HepG2 (cell line): ENCODE measurements at regions not wholly inside any gene's neighbourhood (a gene's known extent, or its start where the extent isn't known, plus 50 kb on each side); places are given as distances from the start of the nearest gene placed in this dataset.

Experiments used
- ATAC-seq: fragments of 200-7000 bp; cut with Tn5 transposase; 3 replicates; pipeline ENCODE4 v1.9.1; 2020; ENCODE audit warnings: mild to moderate bottlenecking, moderate library complexity
- BruUV-seq: library from RNA; stranded (reverse); fragments of 400-500 nt; replicated peaks from 2 replicates; lab custom pipeline; 2021; lab: Mats Ljungman, UMichigan
- CTCF ChIA-PET: fragments of 300-600 bp; formaldehyde crosslinking; extraction: SDS; loops from one replicate; lab custom pipeline; 2021; ENCODE audit warnings: low total read pairs, inconsistent platforms, low intra/inter-chr PET ratio; lab: Yijun Ruan, JAX
- POLR2A ChIA-PET: fragments of 350-600 bp; sonication (Branson Sonifier 250); formaldehyde crosslinking; loops from one replicate; lab custom pipeline; 2020; ENCODE audit warnings: antibody characterized with exemption, inconsistent platforms; lab: Yijun Ruan, JAX
- DNase-seq: peaks from one replicate; pipeline ENCODE4 v3.0.0-alpha.2; 2015; ENCODE audit warnings: low spot score
- FAIRE-seq: peaks from 3 replicates; lab custom pipeline; 2011; peaks lifted over from hg19 to GRCh38; lab: Jason Lieb, UNC
- H2AFZ ChIP-seq: one replicate; pipeline ENCODE4 v1.6.1; 2011; ENCODE audit warnings: low read length, inconsistent platforms
- H3K27ac ChIP-seq: fragments of 300-600 bp; 3 replicates; pipeline ENCODE4 v1.8.0; 2011; ENCODE audit warnings: mixed run types, mild to moderate bottlenecking, mixed read lengths, low read length, inconsistent platforms; ENCODE audit not compliant: insufficient read depth; ENCODE audit errors: extremely low read length
- H3K27me3 ChIP-seq, 2 experiments: fragments of 200-600 bp in 1 of 2; 2 replicates in 1 of 2; 3 replicates in 1 of 2; pipeline versions ENCODE4 v1.6.0 to v1.8.0; 2011; ENCODE audit warnings: low read length in 2 of 2, mild to moderate bottlenecking in 2 of 2, moderate library complexity in 2 of 2, inconsistent platforms in 1 of 2; ENCODE audit not compliant: insufficient read depth in 2 of 2, control insufficient read depth in 1 of 2
- H3K36me3 ChIP-seq, 2 experiments: fragments of 200-600 bp in 1 of 2; replicated peaks in 1 of 2; 2 replicates in 1 of 2; 3 replicates in 1 of 2; pipeline versions ENCODE4 v1.5.1 to v1.8.0; 2011; ENCODE audit warnings: low read length in 2 of 2, inconsistent platforms in 1 of 2; ENCODE audit not compliant: insufficient read depth in 2 of 2, control insufficient read depth in 1 of 2
- H3K4me1 ChIP-seq: 2 replicates; pipeline ENCODE4 v1.5.1; 2012; ENCODE audit warnings: low read length, inconsistent platforms; ENCODE audit not compliant: insufficient read depth
- H3K4me2 ChIP-seq: 2 replicates; pipeline ENCODE4 v1.6.0; 2011; ENCODE audit warnings: low read depth, low read length, inconsistent platforms
- H3K4me3 ChIP-seq, 3 experiments: fragments of 200-600 bp in 1 of 3; sonication (generic), shearing (Covaris generic) in 1 of 3; replicated peaks in 1 of 3; 2 replicates each; pipeline ENCODE4 v1.5.1; 2011 to 2016; ENCODE audit warnings: low read length in 3 of 3, inconsistent platforms in 2 of 3, low read depth in 2 of 3, mild to moderate bottlenecking in 2 of 3, control low read depth in 1 of 3, mixed read lengths in 1 of 3; ENCODE audit not compliant: insufficient read depth in 1 of 3
- H3K79me2 ChIP-seq: one replicate; pipeline ENCODE4 v1.6.1; 2011; ENCODE audit warnings: low read length, inconsistent platforms; ENCODE audit not compliant: insufficient read depth
- H3K9ac ChIP-seq: 2 replicates; pipeline ENCODE4 v1.6.0; 2011; ENCODE audit warnings: mild to moderate bottlenecking, low read depth, low read length, inconsistent platforms; ENCODE audit not compliant: insufficient read depth
- H3K9me3 ChIP-seq: 2 replicates; pipeline ENCODE4 v1.5.1; 2012; ENCODE audit warnings: mild to moderate bottlenecking, low read length
- H4K20me1 ChIP-seq: 2 replicates; pipeline ENCODE4 v1.6.0; 2011; ENCODE audit warnings: inconsistent platforms, mild to moderate bottlenecking, low read length, moderate library complexity; ENCODE audit not compliant: insufficient read depth
- ARNT ChIP-seq: fragments of 450-650 bp; IDR thresholded peaks from 2 replicates; pipeline ENCODE4 v1.6.1; 2017
- ATM ChIP-seq: fragments of 450-650 bp; IDR thresholded peaks from 2 replicates; pipeline ENCODE4 v1.7.1; 2017; ENCODE audit warnings: mild to moderate bottlenecking, borderline replicate concordance
- FOXP1 ChIP-seq, 2 experiments: fragments of 450-650 bp in 1 of 2; IDR thresholded peaks; 2 replicates each; pipeline ENCODE4 v1.6.1; 2017 to 2018; ENCODE audit warnings: antibody characterized with exemption in 1 of 2
- MTERF4 ChIP-seq: sonication (generic); formaldehyde crosslinking; IDR thresholded peaks from 2 replicates; pipeline ENCODE4 v1.8.0; 2023; ENCODE audit warnings: mild to moderate bottlenecking, missing genetic modification reagents
- NONO ChIP-seq, 2 experiments: fragments of 450-650 bp in 1 of 2; sonication (generic) in 1 of 2; formaldehyde crosslinking in 1 of 2; IDR thresholded peaks in 1 of 2; conservative IDR thresholded peaks in 1 of 2; 2 replicates each; pipeline versions ENCODE4 v1.6.1 to v1.8.0; 2017 to 2022; ENCODE audit warnings: mild to moderate bottlenecking in 1 of 2, missing genetic modification reagents in 1 of 2, moderate library complexity in 1 of 2
- PLRG1 ChIP-seq: fragments of 450-650 bp; conservative IDR thresholded peaks from 2 replicates; pipeline ENCODE4 v1.6.1; 2016
- PRDM15 ChIP-seq: sonication (generic); formaldehyde crosslinking; IDR thresholded peaks from 2 replicates; pipeline ENCODE4 v1.4.0; 2020; ENCODE audit warnings: missing genetic modification reagents
- RAD51 ChIP-seq: fragments of 450-650 bp; IDR thresholded peaks from 2 replicates; pipeline ENCODE4 v1.6.1; 2016; ENCODE audit warnings: borderline replicate concordance
- SALL2 ChIP-seq: sonication (generic); formaldehyde crosslinking; IDR thresholded peaks from 2 replicates; pipeline ENCODE4 v1.8.1; 2023; ENCODE audit warnings: mild to moderate bottlenecking, missing genetic modification reagents, inconsistent platforms
- SOX13 ChIP-seq, 3 experiments: fragments of 450-650 bp in 1 of 3; sonication (generic) in 1 of 3; formaldehyde crosslinking in 1 of 3; IDR thresholded peaks in 2 of 3; conservative IDR thresholded peaks in 1 of 3; 2 replicates each; pipeline versions ENCODE4 v1.5.0 to v1.6.1; 2016 to 2020; ENCODE audit warnings: antibody characterized with exemption in 1 of 3, mild to moderate bottlenecking in 1 of 3, missing compliant biosample characterization in 1 of 3, missing genetic modification reagents in 1 of 3, moderate library complexity in 1 of 3
- SOX6 ChIP-seq, 2 experiments: fragments of 450-650 bp in 1 of 2; sonication (generic) in 1 of 2; formaldehyde crosslinking in 1 of 2; IDR thresholded peaks; 2 replicates each; pipeline versions ENCODE4 v1.4.0 to v1.6.1; 2017 to 2020; ENCODE audit warnings: antibody characterized with exemption in 1 of 2, mild to moderate bottlenecking in 1 of 2, missing genetic modification reagents in 1 of 2
- TRIM22 ChIP-seq: fragments of 450-650 bp; IDR thresholded peaks from 2 replicates; pipeline ENCODE4 v1.6.1; 2017
- ZNF274 ChIP-seq: sonication (generic); formaldehyde crosslinking; IDR thresholded peaks from 2 replicates; pipeline ENCODE4 v1.5.1; 2020; ENCODE audit warnings: mild to moderate bottlenecking, missing genetic modification reagents
- WGBS: methylation state at CpG from one replicate; pipeline ENCODE4 v1.1.6; 2017; ENCODE audit warnings: low lambda C conversion rate; 5-methylcytosine and 5-hydroxymethylcytosine counted together
- in situ Hi-C: cut with HindIII; loops from 2 replicates; pipeline ENCODE4 v1.10.0; 2017; ENCODE audit warnings: low pct_unique_long_range_greater_than_20kb; ENCODE audit not compliant: extremely low pct_ligation_motif_present
- intact Hi-C: fragments of 100-400 bp; cut with micrococcal nuclease; formaldehyde crosslinking; loops from one replicate; pipeline ENCODE4 v1.10.0; 2022; ENCODE audit not compliant: unreplicated experiment

- no peak for DNase-seq
- no peaks in the 10 kb centered on the region for H3K27me3 ChIP-seq
- TF ChIP-seq MTERF4 = no peak
- TF ChIP-seq ATM = peak; percentile 47; the same call in 1 of the 2 replicates
- TF ChIP-seq SOX13 (IDR thresholded peaks at IDR 0.05) = no peak
- TF ChIP-seq SOX13 (CRISPR knock-in tag; conservative IDR thresholded peaks at IDR 0.05 in 1 of 2, IDR thresholded peaks at IDR 0.05 in 1 of 2) = no peak
- 0 out of 2 replicates have a peak, but pooled peaks have one; percentile 44 for TF ChIP-seq PLRG1
- TF ChIP-seq SOX6 (IDR thresholded peaks at IDR 0.05) = peak; percentile 69; the same call in 1 of the 2 replicates
- TF ChIP-seq SOX6 (CRISPR knock-in tag; IDR thresholded peaks at IDR 0.05) = no peak
- TF ChIP-seq NONO (IDR thresholded peaks at IDR 0.05) = peak; percentile 69; the same call in 1 of the 2 replicates
- TF ChIP-seq NONO (CRISPR knock-in tag; conservative IDR thresholded peaks at IDR 0.05) = no peak
- no peak for TF ChIP-seq SALL2 (CRISPR knock-in tag)
- TF ChIP-seq FOXP1 (IDR thresholded peaks at IDR 0.05) = peak; percentile 31; the same call in 1 of the 2 replicates
- TF ChIP-seq FOXP1 (CRISPR knock-in tag; IDR thresholded peaks at IDR 0.05) = no peak
- TF ChIP-seq ARNT = 0 out of 2 replicates have a peak, but pooled peaks have one; percentile 8
- TF ChIP-seq RAD51 = peak; percentile 9
- TF ChIP-seq ZNF274 (CRISPR knock-in tag) = no peak
- TF ChIP-seq TRIM22 = peak; percentile 70; the same call in 1 of the 2 replicates
- TF ChIP-seq PRDM15 = peak; percentile 18; the same call in 1 of the 2 replicates
- TF ChIP-seq, all 625 proteins: peak for 9
- no peak for FAIRE-seq
- intact Hi-C loops = no loop called here
- H3K4me2 ChIP-seq = no peak overlapping the region
- H4K20me1 ChIP-seq = no peaks in the 10 kb centered on the region
- no peak overlapping the region for H3K27ac ChIP-seq
- BruUV-seq = no TSS peak
- H3K4me3 ChIP-seq = no peak overlapping the region
- ChIA-PET POLR2A (no interaction called here), CTCF (no interaction called here)
- in situ Hi-C loops = no loop called here
- H3K9me3 ChIP-seq = no peaks in the 10 kb centered on the region
- WGBS = 19% methylated on average over 15 of the region's 15 CpGs
- ATAC-seq = no peak
- no peaks in the 10 kb centered on the region for H3K4me1 ChIP-seq
- no peak overlapping the region for H2AFZ ChIP-seq
- H3K9ac ChIP-seq = no peak overlapping the region
- no peaks in the 10 kb centered on the region for H3K79me2 ChIP-seq
- H3K36me3 ChIP-seq = no peaks in the 10 kb centered on the region
Measured at GRCh38 chr21:7933923-7934322, 2587.5 kb upstream of the TPTE start.
